Fibroblast of villous mesenchyme (primary cell): ENCODE measurements at regions not wholly inside any gene's neighbourhood (a gene's known extent, or its start where the extent isn't known, plus 50 kb on each side); places are given as distances from the start of the nearest gene placed in this dataset. TPM values are rescaled to one million over a fixed set of nuclear protein-coding genes. Genes with fewer than 3 reads are reported as not detected.

Experiments
- DNase-seq: peaks from one replicate; pipeline ENCODE4 v3.0.0-alpha.2; 2010; ENCODE audit warnings: low read depth
- H3K4me3 ChIP-seq: 2 replicates; pipeline ENCODE4 v1.5.1; 2011; ENCODE audit warnings: low read depth, mild to moderate bottlenecking, low read length
- CTCF ChIP-seq: IDR thresholded peaks from 2 replicates; pipeline ENCODE4 v1.5.1; 2012; ENCODE audit warnings: low read depth, mild to moderate bottlenecking, low read length; ENCODE audit not compliant: insufficient read depth
- small RNA-seq: library from RNA; depleted of rRNA; stranded (forward); fragments of <200 nt; gene quantifications from one replicate; pipeline ENCODE3, GENCODE V24; 2012

- no peak for DNase-seq
- no peak for TF ChIP-seq CTCF
- no peak overlapping the region for H3K4me3 ChIP-seq
Measured at GRCh38 chr2:74778381-74779264, 55.3 kb upstream of the HK2 start.

- DNase-seq, result no peak
- TF ChIP-seq CTCF, result no peak
- H3K4me3 ChIP-seq, result no peak overlapping the region
Measured at GRCh38 chr2:74779265-74779558, 54.7 kb upstream of the HK2 start.

GRCh38 chr2:74779587-74780135 lies 54.3 kb upstream of the HK2 start:
- no peak for TF ChIP-seq CTCF
- no peak overlapping the region for H3K4me3 ChIP-seq
- no peak for DNase-seq

Small RNA genes lying in the stretch of these regions (small RNA-seq; reads per million reads assigned to genes)
- gene AC007387.1, result not detected
